CD4-positive, alpha-beta T cell treated with Interleukin-10 for 1 hour (primary cell): ENCODE measurements at regions not wholly inside any gene's neighbourhood (a gene's known extent, or its start where the extent isn't known, plus 50 kb on each side); places are given as distances from the start of the nearest gene placed in this dataset.

Experiments
- DNase-seq: peaks from one replicate; pipeline ENCODE4 v3.0.0-alpha.2; 2020

DNA sequence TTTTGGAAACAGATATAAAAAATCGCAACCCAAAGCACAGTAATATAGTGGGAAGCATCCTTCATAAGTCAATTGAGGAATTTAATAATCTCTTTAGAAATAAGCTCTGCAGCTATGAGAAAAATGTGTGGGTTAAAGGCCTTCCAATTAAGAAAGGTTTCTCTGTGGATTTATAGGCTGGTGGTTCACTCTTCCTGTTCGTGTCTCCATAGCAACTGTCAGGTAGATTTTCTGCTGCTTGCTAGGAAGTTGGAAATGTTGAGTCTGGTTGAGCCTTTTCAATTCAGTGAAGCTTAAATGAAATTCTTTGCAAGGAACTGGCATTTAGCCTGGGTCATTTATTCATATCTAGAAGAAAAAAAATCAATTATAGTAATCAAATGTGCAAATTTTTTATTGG is 652.8 kb upstream of the CELF2 start:
- no peak for DNase-seq

GRCh38 chr10:10365676-10366075 is 652.0 kb upstream of the CELF2 start:
- DNase-seq, result no peak

- DNase-seq, result no peak
These were observed 650.8 kb upstream of the CELF2 start for GRCh38 chr10:10366836-10367235.

DNA sequence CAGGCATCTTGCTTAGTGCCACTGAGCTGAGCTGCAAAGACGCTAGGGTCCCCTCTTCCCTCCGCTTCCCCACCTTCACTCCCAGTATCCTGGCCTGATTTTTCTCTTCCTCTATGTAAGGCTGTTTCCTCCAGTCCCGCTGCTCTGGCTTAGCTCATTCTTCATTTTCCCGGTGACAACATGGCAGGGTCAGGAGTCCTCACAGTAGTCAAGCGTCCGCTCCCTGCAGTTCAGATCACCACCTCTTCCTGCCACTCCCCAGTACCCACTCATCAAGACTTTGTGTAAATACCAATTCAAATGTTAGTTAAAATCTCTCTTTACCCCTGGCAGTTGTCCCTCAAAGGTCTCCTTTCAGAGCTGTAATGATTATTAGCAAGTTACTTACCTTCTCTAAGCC is 650.4 kb upstream of the CELF2 start:
- DNase-seq, result no peak

- no peak for DNase-seq
These were observed 648.6 kb upstream of the CELF2 start for GRCh38 chr10:10368951-10369576.

- DNase-seq, result no peak
These were observed 631.8 kb upstream of the CELF2 start for GRCh38 chr10:10385831-10386230.

- no peak for DNase-seq
These were observed 628.5 kb upstream of the CELF2 start for GRCh38 chr10:10389182-10389581.

DNA sequence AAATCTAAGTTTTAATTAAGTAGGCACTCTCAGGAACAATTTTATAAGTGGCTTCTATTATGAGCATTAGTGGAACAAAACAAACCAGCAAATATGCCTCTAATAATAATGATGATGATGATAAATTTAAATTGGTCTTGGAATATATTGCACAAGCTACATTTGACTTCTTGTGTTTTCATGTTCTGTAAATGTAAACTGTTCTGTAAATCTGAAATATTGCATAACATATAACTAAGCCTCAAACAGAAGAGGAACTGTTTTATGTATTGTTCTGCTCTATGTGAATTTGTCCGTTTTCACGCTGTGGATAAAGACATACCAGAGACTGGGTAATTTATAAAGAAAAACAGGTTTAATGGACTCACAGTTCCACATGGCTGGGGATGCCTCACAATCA is 625.2 kb upstream of the CELF2 start:
- no peak for DNase-seq

- no peak for DNase-seq
These were observed 622.6 kb upstream of the CELF2 start for GRCh38 chr10:10394933-10395658.

- no peak for DNase-seq
These were observed 621.1 kb upstream of the CELF2 start for GRCh38 chr10:10396601-10397000.

DNA sequence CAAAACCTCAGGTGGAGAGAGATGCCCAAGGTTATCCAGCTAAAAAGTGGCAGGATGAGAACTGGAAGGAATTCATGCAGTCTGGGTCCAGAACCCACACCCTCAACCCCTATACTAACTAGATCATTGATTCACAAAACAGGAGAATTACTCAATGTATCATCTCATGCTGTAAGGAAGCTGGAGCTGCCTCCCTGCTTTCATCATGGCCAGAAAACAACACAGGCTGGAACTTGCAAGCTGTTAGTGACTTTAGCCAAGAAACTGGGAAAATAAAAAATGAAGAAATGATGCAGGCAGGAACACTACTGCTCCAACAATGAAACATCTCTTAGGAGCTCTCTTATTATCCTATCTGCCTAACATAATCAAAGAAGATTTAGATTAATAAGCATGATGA is 619.8 kb upstream of the CELF2 start:
- DNase-seq, result no peak

- no peak for DNase-seq
These were observed 613.9 kb upstream of the CELF2 start for GRCh38 chr10:10403762-10404161.

GRCh38 chr10:10417671-10418070 is 600.0 kb upstream of the CELF2 start:
- no peak for DNase-seq

DNA sequence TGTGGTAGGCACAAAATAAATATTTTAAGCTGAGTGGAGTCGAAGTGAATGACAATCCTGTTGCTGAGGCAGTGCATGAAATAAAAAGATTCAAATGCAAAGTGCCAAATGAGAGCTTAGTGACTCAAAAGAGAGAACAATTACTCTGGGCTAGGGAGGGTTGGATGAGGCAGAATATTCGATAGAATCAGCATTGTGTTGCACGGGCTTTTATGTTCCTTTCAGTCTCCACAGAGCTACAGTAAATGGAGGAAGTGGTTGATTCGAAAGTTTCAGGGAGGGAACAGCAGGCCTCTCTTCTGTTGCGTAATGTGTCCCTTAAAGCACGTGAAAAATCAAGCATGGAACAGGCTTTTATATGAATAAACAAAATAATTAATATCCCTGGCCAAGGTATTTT is 599.3 kb upstream of the CELF2 start:
- no peak for DNase-seq

- no peak for DNase-seq
These were observed 596.6 kb upstream of the CELF2 start for GRCh38 chr10:10421071-10421470.

GRCh38 chr10:10431422-10432066 is 586.1 kb upstream of the CELF2 start:
- DNase-seq, result no peak

DNA sequence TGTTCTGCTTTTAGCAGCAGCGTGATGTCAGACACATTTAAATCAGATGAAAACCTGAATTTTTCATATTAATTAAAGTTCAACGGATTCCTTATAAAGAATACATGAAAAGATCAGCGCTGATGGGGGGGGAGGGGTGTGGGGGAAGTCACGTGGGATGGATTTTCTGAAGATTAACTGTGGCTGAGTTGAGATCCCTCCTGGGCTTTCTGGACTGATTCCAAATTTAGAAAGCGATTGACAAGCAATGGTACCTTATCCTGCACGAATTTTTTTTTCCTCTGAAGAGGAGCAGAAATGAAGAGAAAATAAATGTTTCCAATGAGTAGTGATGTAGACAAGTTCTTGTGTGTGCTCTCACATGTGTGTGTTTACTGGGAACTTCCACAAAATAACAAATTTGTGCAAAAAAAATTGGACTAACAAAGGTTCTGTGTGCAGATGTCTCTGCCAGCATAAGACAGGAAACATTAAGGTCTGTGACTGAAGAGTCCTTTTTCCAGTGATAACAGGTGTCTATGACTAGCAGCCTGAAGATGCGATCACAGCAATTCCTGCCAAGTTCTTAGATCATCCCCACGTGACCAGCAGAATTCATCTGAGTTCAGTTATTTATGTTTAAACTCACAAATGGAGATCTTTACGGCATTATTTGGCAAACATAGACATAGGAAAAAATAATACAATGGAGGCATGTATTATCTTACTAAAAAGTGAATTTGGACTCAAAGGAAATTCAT is 585.2 kb upstream of the CELF2 start:
- DNase-seq, result no peak

DNA sequence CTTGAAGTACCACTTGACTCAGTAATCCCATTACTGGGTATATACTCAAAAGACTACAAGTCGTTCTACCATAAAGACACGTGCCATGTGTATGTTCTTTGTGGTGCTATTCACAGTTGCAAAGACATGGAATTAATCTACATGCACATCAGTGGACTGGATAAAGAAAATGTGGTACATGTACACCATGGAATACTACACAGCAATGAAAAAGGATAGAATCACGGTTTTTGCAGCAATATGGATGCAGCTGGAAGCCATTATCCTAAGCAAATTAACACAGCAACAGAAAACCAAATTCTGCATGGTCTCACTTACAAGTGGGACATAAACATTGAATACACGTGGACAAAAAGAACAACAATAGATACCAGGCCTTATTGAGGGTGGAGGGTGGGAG is 583.4 kb upstream of the CELF2 start:
- no peak for DNase-seq

GRCh38 chr10:10437886-10438285 is 579.8 kb upstream of the CELF2 start:
- no peak for DNase-seq

- DNase-seq, result no peak
These were observed 579.2 kb upstream of the CELF2 start for GRCh38 chr10:10438335-10439100.

DNA sequence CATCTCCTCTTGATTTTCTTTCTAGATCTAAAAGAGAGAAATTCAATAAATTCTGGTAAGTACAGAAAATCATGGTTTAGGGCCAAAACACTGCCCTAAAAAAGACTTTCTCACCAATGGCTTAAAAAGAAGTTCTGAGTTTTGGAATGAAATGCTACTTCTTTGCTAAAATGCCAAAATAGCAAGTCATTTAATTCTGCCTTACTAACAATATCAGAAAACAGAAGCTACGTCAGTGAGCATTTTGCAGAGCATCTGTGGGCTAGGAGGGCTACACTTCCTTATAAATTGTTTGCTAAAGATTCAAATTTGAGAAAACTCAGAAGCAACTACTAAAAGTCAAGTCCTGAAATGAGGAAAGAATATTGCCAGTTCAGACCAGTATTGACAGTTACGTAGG is 560.8 kb upstream of the CELF2 start:
- no peak for DNase-seq

DNA sequence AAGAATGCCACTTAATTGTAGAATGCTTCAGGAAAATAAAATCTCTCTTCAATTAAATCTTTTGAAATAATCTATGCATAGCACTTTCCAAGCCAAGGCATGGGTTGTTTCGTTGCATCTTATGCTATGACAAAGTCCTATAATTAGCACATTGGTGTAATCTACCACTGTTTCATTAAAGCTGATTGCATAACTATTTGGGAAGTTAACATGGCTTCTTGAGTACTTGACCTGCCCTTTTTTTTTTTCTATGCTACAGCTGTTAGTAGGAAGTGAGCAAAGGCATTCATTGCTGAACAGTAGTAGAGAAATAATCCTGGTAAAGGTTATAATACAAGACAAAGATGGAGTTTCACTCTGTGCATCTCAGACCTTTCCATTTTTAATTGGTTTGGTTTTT is 557.2 kb upstream of the CELF2 start:
- no peak for DNase-seq
